Neural progenitor cell (in vitro differentiated cells): ENCODE measurements at regions not wholly inside any gene's neighbourhood (a gene's known extent, or its start where the extent isn't known, plus 50 kb on each side); places are given as distances from the start of the nearest gene placed in this dataset.

Experiments used
- DNase-seq: peaks from one replicate; pipeline ENCODE4 v3.0.0-alpha.2; 2016; ENCODE audit warnings: low spot score
- H2AFZ ChIP-seq: fragments of 200-600 bp; sonication (generic); replicated peaks from 2 replicates; pipeline ENCODE4 v1.6.1; 2016; ENCODE audit warnings: antibody characterized with exemption
- H3F3A ChIP-seq: fragments of 200-600 bp; sonication (generic); 2 replicates; pipeline ENCODE4 v1.6.1; 2016; ENCODE audit warnings: antibody characterized with exemption, low read depth
- H3K27ac ChIP-seq: fragments of 200-600 bp; sonication (generic); 2 replicates; pipeline ENCODE4 v1.5.1; 2016; ENCODE audit warnings: mild to moderate bottlenecking
- H3K27me3 ChIP-seq: fragments of 200-600 bp; sonication (generic); 2 replicates; pipeline ENCODE4 v1.6.1; 2016; ENCODE audit warnings: mild to moderate bottlenecking, moderate library complexity
- H3K36me3 ChIP-seq: fragments of 200-600 bp; sonication (generic); 2 replicates; pipeline ENCODE4 v1.5.1; 2016
- H3K4me1 ChIP-seq: fragments of 200-600 bp; sonication (generic); 2 replicates; pipeline ENCODE4 v1.6.1; 2016; ENCODE audit warnings: mixed run types
- H3K4me2 ChIP-seq: fragments of 200-600 bp; sonication (generic); 2 replicates; pipeline ENCODE4 v1.6.1; 2016
- H3K4me3 ChIP-seq: fragments of 200-600 bp; sonication (generic); 2 replicates; pipeline ENCODE4 v1.5.1; 2016
- H3K79me2 ChIP-seq: fragments of 200-600 bp; sonication (generic); 2 replicates; pipeline ENCODE4 v1.6.1; 2016; ENCODE audit warnings: low read depth
- H3K9ac ChIP-seq: fragments of 200-600 bp; sonication (generic); 2 replicates; pipeline ENCODE4 v1.6.1; 2016
- H3K9me3 ChIP-seq: fragments of 200-600 bp; sonication (generic); 2 replicates; pipeline ENCODE4 v1.5.1; 2016; ENCODE audit warnings: low read depth
- H4K20me1 ChIP-seq: fragments of 200-600 bp; sonication (generic); 2 replicates; pipeline ENCODE4 v1.6.1; 2016; ENCODE audit warnings: low read depth
- H3K27ac Mint-ChIP-seq: 3 replicates; pipeline ENCODE4 v1.8.0; 2021; ENCODE audit warnings: mixed read lengths
- H3K27me3 Mint-ChIP-seq: 2 replicates; pipeline ENCODE4 v1.8.0; 2022; ENCODE audit warnings: low read depth, mild to moderate bottlenecking, inconsistent platforms, moderate library complexity, mixed read lengths; ENCODE audit not compliant: insufficient read depth
- H3K36me3 Mint-ChIP-seq: 3 replicates; pipeline ENCODE4 v1.8.0; 2021; ENCODE audit warnings: mixed read lengths
- H3K4me1 Mint-ChIP-seq: 3 replicates; pipeline ENCODE4 v1.8.0; 2021; ENCODE audit warnings: mixed read lengths
- H3K4me3 Mint-ChIP-seq: 3 replicates; pipeline ENCODE4 v1.8.0; 2021; ENCODE audit warnings: mild to moderate bottlenecking, moderate library complexity, mixed read lengths
- H3K9me3 Mint-ChIP-seq: 3 replicates; pipeline ENCODE4 v1.8.0; 2020; ENCODE audit warnings: mixed read lengths
- CTCF ChIP-seq: fragments of 200-600 bp; sonication (generic); IDR thresholded peaks from 2 replicates; pipeline ENCODE4 v1.5.1; 2017; ENCODE audit warnings: antibody characterized with exemption, mild to moderate bottlenecking
- EZH2 ChIP-seq: fragments of 200-600 bp; sonication (generic); IDR thresholded peaks from 2 replicates; pipeline ENCODE4 v1.6.1; 2017; ENCODE audit warnings: antibody characterized with exemption, mild to moderate bottlenecking, moderate library complexity
- EZH2phosphoT487 ChIP-seq: fragments of 200-600 bp; sonication (generic); IDR thresholded peaks from 2 replicates; pipeline ENCODE4 v1.6.1; 2017; ENCODE audit warnings: antibody characterized with exemption

GRCh38 chr1:47679301-47679791 lies 241.5 kb downstream of the FOXD2 start:
- Histone ChIP-seq H3K4me1 (peaks cover 5% of the 10 kb centered on the region), H3K27ac (no peak overlapping the region), H3K36me3 (no peaks in the 10 kb centered on the region), H3K27me3 (no peaks in the 10 kb centered on the region), H3K79me2 (no peaks in the 10 kb centered on the region), H4K20me1 (no peaks in the 10 kb centered on the region), H2AFZ (no peak overlapping the region), H3K9me3 (no peaks in the 10 kb centered on the region), H3K4me2 (no peak overlapping the region), H3K9ac (no peak overlapping the region), H3F3A (no peaks in the 10 kb centered on the region), H3K4me3 (no peak overlapping the region)
- Mint-ChIP-seq H3K27ac (no peak overlapping the region), H3K9me3 (no peaks in the 10 kb centered on the region), H3K27me3 (peaks cover 15% of the 10 kb centered on the region), H3K4me1 (peaks cover 14% of the 10 kb centered on the region), H3K36me3 (no peaks in the 10 kb centered on the region), H3K4me3 (no peak overlapping the region)
- DNase-seq = no peak
- TF ChIP-seq EZH2 (no peak), CTCF (no peak)

- Mint-ChIP-seq H3K27me3 (peaks cover 15% of the 10 kb centered on the region), H3K27ac (no peak overlapping the region)
Measured at GRCh38 chr1:47679826-47680225, 242.0 kb downstream of the FOXD2 start.

DNA sequence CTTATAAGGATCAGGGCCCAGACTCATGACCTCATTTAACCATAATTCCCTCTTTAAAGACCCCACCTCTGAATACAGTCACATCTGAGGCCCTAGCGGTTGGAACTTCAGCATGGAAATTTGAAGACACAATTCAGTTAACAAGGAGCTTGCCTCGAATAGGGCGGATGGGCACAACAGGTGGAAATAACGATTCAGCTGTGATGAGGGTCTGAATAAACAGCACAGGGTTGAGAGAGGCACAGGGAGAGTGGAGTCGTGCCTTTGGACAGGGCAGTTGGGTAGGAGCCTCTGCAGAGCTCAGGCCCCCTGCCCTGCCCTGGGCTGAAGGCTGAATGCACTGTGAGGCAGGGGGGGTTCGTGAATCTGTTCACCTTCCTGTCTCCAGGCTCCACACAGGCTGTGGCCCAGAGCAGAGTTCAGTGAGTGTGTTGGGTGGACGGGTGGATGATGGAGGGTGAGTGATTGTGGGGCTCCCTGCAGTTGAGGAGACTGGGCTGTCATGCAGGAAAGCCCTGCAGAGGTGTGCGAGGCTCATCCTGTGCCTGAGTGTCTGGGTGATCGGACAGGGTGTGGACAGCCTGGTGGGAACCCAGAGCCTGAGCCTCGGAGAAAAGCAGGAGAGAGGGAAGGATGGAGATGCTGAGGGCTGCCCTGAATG lies 243.1 kb downstream of the FOXD2 start:
- H3K4me1 ChIP-seq = peaks cover 21% of the 10 kb centered on the region
- H2AFZ ChIP-seq = no peak overlapping the region
- no peaks in the 10 kb centered on the region for H3K36me3 ChIP-seq
- no peak overlapping the region for H3K4me2 ChIP-seq
- H3K4me1 Mint-ChIP-seq = peaks cover 28% of the 10 kb centered on the region
- no peak overlapping the region for H3K4me3 Mint-ChIP-seq
- DNase-seq = no peak
- H3K9ac ChIP-seq = no peak overlapping the region
- H3F3A ChIP-seq = peaks cover 9% of the 10 kb centered on the region
- H3K27ac ChIP-seq = no peak overlapping the region
- H3K9me3 ChIP-seq = no peaks in the 10 kb centered on the region
- H3K27me3 ChIP-seq = no peaks in the 10 kb centered on the region
- no peaks in the 10 kb centered on the region for H4K20me1 ChIP-seq
- no peaks in the 10 kb centered on the region for H3K36me3 Mint-ChIP-seq
- no peak overlapping the region for H3K4me3 ChIP-seq
- TF ChIP-seq EZH2 (no peak), CTCF (no peak), EZH2phosphoT487 (no peak)
- no peaks in the 10 kb centered on the region for H3K79me2 ChIP-seq
- H3K27me3 Mint-ChIP-seq = peaks cover 15% of the 10 kb centered on the region
- H3K27ac Mint-ChIP-seq = no peak overlapping the region
- H3K9me3 Mint-ChIP-seq = no peaks in the 10 kb centered on the region

More at GRCh38 chr1:47679826-47680225, 242.0 kb downstream of the FOXD2 start:
- no peak overlapping the region for H3K4me3 ChIP-seq
- H3K27me3 ChIP-seq = no peaks in the 10 kb centered on the region
- no peak overlapping the region for H2AFZ ChIP-seq
- H3K9ac ChIP-seq = no peak overlapping the region
- no peaks in the 10 kb centered on the region for H3K79me2 ChIP-seq
- no peak overlapping the region for H3K4me2 ChIP-seq
- H3F3A ChIP-seq = peaks cover under 1% of the 10 kb centered on the region
- no peak overlapping the region for H3K4me3 Mint-ChIP-seq
- H3K9me3 Mint-ChIP-seq = no peaks in the 10 kb centered on the region
- TF ChIP-seq EZH2 = no peak
- no peak for TF ChIP-seq CTCF
- TF ChIP-seq EZH2phosphoT487 = no peak
- no peaks in the 10 kb centered on the region for H4K20me1 ChIP-seq
- peaks cover 17% of the 10 kb centered on the region for H3K4me1 Mint-ChIP-seq
- peaks cover 10% of the 10 kb centered on the region for H3K4me1 ChIP-seq
- no peaks in the 10 kb centered on the region for H3K36me3 ChIP-seq
- no peak overlapping the region for H3K27ac ChIP-seq
- no peak for DNase-seq
- H3K9me3 ChIP-seq = no peaks in the 10 kb centered on the region
- no peaks in the 10 kb centered on the region for H3K36me3 Mint-ChIP-seq
